SKM-1 (cell line): ENCODE measurements at regions not wholly inside any gene's neighbourhood (a gene's known extent, or its start where the extent isn't known, plus 50 kb on each side); places are given as distances from the start of the nearest gene placed in this dataset.

Source experiments
- DNase-seq: peaks from one replicate; lab custom pipeline; 2025; ENCODE audit not compliant: unreplicated experiment; lab: John Stamatoyannopoulos, UW

- no peak for DNase-seq
Observed at GRCh38 chr2:146228466-146229058, 1616.3 kb upstream of the ACVR2A start.

GRCh38 chr2:146228020-146228393, 1616.8 kb upstream of the ACVR2A start:
- no peak for DNase-seq

GRCh38 chr2:146227152-146228019, 1617.4 kb upstream of the ACVR2A start:
- DNase-seq, result no peak

GRCh38 chr2:146226077-146226476, 1618.8 kb upstream of the ACVR2A start:
- no peak for DNase-seq

GRCh38 chr2:146221826-146222225, 1623.0 kb upstream of the ACVR2A start:
- no peak for DNase-seq

- no peak for DNase-seq
Observed at GRCh38 chr2:146220957-146221356, 1623.9 kb upstream of the ACVR2A start.

GRCh38 chr2:146214394-146214929, 1630.4 kb upstream of the ACVR2A start:
- no peak for DNase-seq

GRCh38 chr2:146213674-146214073, 1631.2 kb upstream of the ACVR2A start:
- no peak for DNase-seq

GRCh38 chr2:146212602-146213001, 1632.2 kb upstream of the ACVR2A start:
- no peak for DNase-seq

GRCh38 chr2:146209842-146210275, 1635.0 kb upstream of the ACVR2A start:
- DNase-seq, result no peak

- no peak for DNase-seq
Observed at GRCh38 chr2:146207901-146208300, 1636.9 kb upstream of the ACVR2A start.

- no peak for DNase-seq
Observed at GRCh38 chr2:146207417-146207816, 1637.4 kb upstream of the ACVR2A start.

GRCh38 chr2:146203064-146203624, 1641.7 kb upstream of the ACVR2A start:
- DNase-seq, result no peak

GRCh38 chr2:146193619-146194018, 1651.2 kb upstream of the ACVR2A start:
- DNase-seq, result no peak

GRCh38 chr2:146189541-146189940, 1655.3 kb upstream of the ACVR2A start:
- DNase-seq, result no peak

GRCh38 chr2:146173934-146174333, 1654.0 kb upstream of the ZEB2 start:
- no peak for DNase-seq

- no peak for DNase-seq
Observed at GRCh38 chr2:146161256-146161882, 1641.5 kb upstream of the ZEB2 start.

- no peak for DNase-seq
Observed at GRCh38 chr2:146158072-146158674, 1638.3 kb upstream of the ZEB2 start.

GRCh38 chr2:146147448-146148012, 1627.6 kb upstream of the ZEB2 start:
- DNase-seq, result no peak

- no peak for DNase-seq
Observed at GRCh38 chr2:146143971-146144370, 1624.1 kb upstream of the ZEB2 start.

- no peak for DNase-seq
Observed at GRCh38 chr2:146138820-146139219, 1618.9 kb upstream of the ZEB2 start.
